GM23338 (cell line): ENCODE measurements at regions not wholly inside any gene's neighbourhood (a gene's known extent, or its start where the extent isn't known, plus 50 kb on each side); places are given as distances from the start of the nearest gene placed in this dataset.

Source experiments
- ATAC-seq: fragments of 200-7000 bp; cut with Tn5 transposase; 3 replicates; pipeline ENCODE4 v1.9.1; 2020
- DNase-seq: peaks from one replicate; pipeline ENCODE4 v3.0.0-alpha.2; 2015; ENCODE audit warnings: low spot score
- H2AFZ ChIP-seq: fragments of 200-600 bp; sonication (generic); 2 replicates; pipeline ENCODE4 v1.8.0; 2016; ENCODE audit warnings: antibody characterized with exemption, mild to moderate bottlenecking, moderate library complexity
- H3F3A ChIP-seq: fragments of 200-600 bp; sonication (generic); replicated peaks from 2 replicates; pipeline ENCODE4 v1.8.0; 2017; ENCODE audit warnings: antibody characterized with exemption, mixed run types, low read depth
- H3K27ac ChIP-seq: fragments of 200-600 bp; sonication (generic); 2 replicates; pipeline ENCODE4 v1.6.1; 2016; ENCODE audit warnings: low read depth
- H3K27me3 ChIP-seq: fragments of 200-600 bp; sonication (generic); 2 replicates; pipeline ENCODE4 v1.8.0; 2016; ENCODE audit warnings: mild to moderate bottlenecking, mixed run types, moderate library complexity; ENCODE audit not compliant: insufficient read depth
- H3K36me3 ChIP-seq: fragments of 200-600 bp; sonication (generic); 2 replicates; pipeline ENCODE4 v1.8.0; 2016; ENCODE audit warnings: mild to moderate bottlenecking; ENCODE audit not compliant: insufficient read depth
- H3K4me1 ChIP-seq: fragments of 200-600 bp; sonication (generic); 2 replicates; pipeline ENCODE4 v1.8.0; 2016; ENCODE audit warnings: mild to moderate bottlenecking, moderate library complexity; ENCODE audit not compliant: insufficient read depth
- H3K4me2 ChIP-seq: fragments of 200-600 bp; sonication (generic); 2 replicates; pipeline ENCODE4 v1.7.1; 2017; ENCODE audit warnings: mixed run types
- H3K4me3 ChIP-seq: fragments of 200-600 bp; sonication (generic); 2 replicates; pipeline ENCODE4 v1.6.1; 2016; ENCODE audit warnings: mixed run types
- H3K79me2 ChIP-seq: fragments of 200-600 bp; sonication (generic); replicated peaks from 2 replicates; pipeline ENCODE4 v1.8.0; 2017; ENCODE audit warnings: mild to moderate bottlenecking; ENCODE audit not compliant: insufficient read depth
- H3K9me2 ChIP-seq: fragments of 200-600 bp; sonication (generic); 2 replicates; pipeline ENCODE4 v1.8.0; 2017; ENCODE audit not compliant: insufficient read depth
- H4K20me1 ChIP-seq: fragments of 200-600 bp; sonication (generic); replicated peaks from 2 replicates; pipeline ENCODE4 v1.8.0; 2017; ENCODE audit warnings: mild to moderate bottlenecking; ENCODE audit not compliant: insufficient read depth
- H3K27ac Mint-ChIP-seq: 2 replicates; pipeline ENCODE4 v1.8.0; 2020; ENCODE audit warnings: inconsistent platforms, mild to moderate bottlenecking, moderate library complexity, mixed read lengths
- H3K27me3 Mint-ChIP-seq: 3 replicates; pipeline ENCODE4 v1.8.0; 2022; ENCODE audit warnings: low read depth, mild to moderate bottlenecking, moderate library complexity, mixed read lengths, inconsistent platforms; ENCODE audit not compliant: insufficient read depth, poor library complexity
- H3K36me3 Mint-ChIP-seq: 3 replicates; pipeline ENCODE4 v1.8.0; 2021; ENCODE audit warnings: low read depth, mild to moderate bottlenecking, inconsistent platforms, moderate library complexity, mixed read lengths
- H3K4me1 Mint-ChIP-seq: 3 replicates; pipeline ENCODE4 v1.8.0; 2020; ENCODE audit warnings: mild to moderate bottlenecking, inconsistent platforms, mixed read lengths
- H3K4me3 Mint-ChIP-seq: 3 replicates; pipeline ENCODE4 v1.8.0; 2021; ENCODE audit warnings: moderate library complexity, mild to moderate bottlenecking, inconsistent platforms, mixed read lengths
- H3K9me3 Mint-ChIP-seq: 3 replicates; pipeline ENCODE4 v1.8.0; 2020; ENCODE audit warnings: moderate library complexity, mild to moderate bottlenecking, inconsistent platforms, mixed read lengths
- CREB1 ChIP-seq: fragments of 250-450 bp; sonication (Bioruptor Pico); IDR thresholded peaks from 2 replicates; pipeline ENCODE4 v1.5.0; 2020; ENCODE audit warnings: low read depth, mild to moderate bottlenecking, moderate library complexity
- ETS1 ChIP-seq: IDR thresholded peaks from 2 replicates; pipeline ENCODE4 v1.6.1; 2016; ENCODE audit warnings: antibody characterized with exemption
- EZH2 ChIP-seq: fragments of 200-600 bp; sonication (generic); IDR thresholded peaks from one replicate; pipeline ENCODE4 v1.8.0; 2017; ENCODE audit warnings: antibody characterized with exemption, mild to moderate bottlenecking, low read depth; ENCODE audit not compliant: unreplicated experiment
- JUNB ChIP-seq: IDR thresholded peaks from one replicate; pipeline ENCODE4 v1.6.1; 2016; ENCODE audit warnings: antibody characterized with exemption; ENCODE audit not compliant: unreplicated experiment
- POLR2AphosphoS5 ChIP-seq: IDR thresholded peaks from 2 replicates; pipeline ENCODE4 v1.6.1; 2016; ENCODE audit warnings: antibody characterized with exemption, low read depth
- REST ChIP-seq: IDR thresholded peaks from one replicate; pipeline ENCODE4 v1.6.1; 2018; ENCODE audit warnings: antibody characterized with exemption; ENCODE audit not compliant: unreplicated experiment
- ZNF114 ChIP-seq: fragments of 250-450 bp; sonication (Bioruptor Pico); IDR thresholded peaks from 2 replicates; pipeline ENCODE4 v1.5.0; 2020; ENCODE audit warnings: mild to moderate bottlenecking, moderate library complexity
- ZNF331 ChIP-seq: fragments of 250-450 bp; sonication (Bioruptor Pico); IDR thresholded peaks from 2 replicates; pipeline ENCODE4 v1.5.0; 2020; ENCODE audit warnings: low read depth, mild to moderate bottlenecking, moderate library complexity
- ZNF462 ChIP-seq: fragments of 250-450 bp; sonication (Bioruptor Pico); IDR thresholded peaks from 2 replicates; pipeline ENCODE4 v1.5.0; 2020; ENCODE audit warnings: mild to moderate bottlenecking, moderate library complexity

GRCh38 chr4:72935462-72935861 lies 134.1 kb downstream of the COX18 start (continued):
- no peak for TF ChIP-seq REST
- no peak for TF ChIP-seq CREB1 (CRISPR knock-in tag)

- Histone ChIP-seq H3K4me2 (no peak overlapping the region), H3K27me3 (no peaks in the 10 kb centered on the region), H4K20me1 (no peaks in the 10 kb centered on the region), H3K9me2 (no peaks in the 10 kb centered on the region), H3K79me2 (no peaks in the 10 kb centered on the region), H3K4me1 (no peaks in the 10 kb centered on the region), H3K36me3 (no peaks in the 10 kb centered on the region), H3K27ac (no peak overlapping the region), H3K4me3 (no peak overlapping the region), H3F3A (no peaks in the 10 kb centered on the region), H2AFZ (no peak overlapping the region; the same call in 1 of the 2 replicates)
- no peak overlapping the region for H3K4me3 Mint-ChIP-seq
- DNase-seq, result no peak
- H3K4me1 Mint-ChIP-seq, result peaks cover 11% of the 10 kb centered on the region
- H3K27ac Mint-ChIP-seq, result no peak overlapping the region
- H3K9me3 Mint-ChIP-seq, result no peaks in the 10 kb centered on the region
- H3K36me3 Mint-ChIP-seq, result no peaks in the 10 kb centered on the region; the same call in 2 of the 3 replicates
- TF ChIP-seq ETS1, result no peak
- no peak for TF ChIP-seq ZNF114
- no peak for TF ChIP-seq POLR2AphosphoS5
- no peak for TF ChIP-seq JUNB
- no peak for TF ChIP-seq ZNF462 (CRISPR knock-in tag)
- no peak for TF ChIP-seq EZH2
- no peak for TF ChIP-seq ZNF331
- peaks cover 5% of the 10 kb centered on the region for H3K27me3 Mint-ChIP-seq
- ATAC-seq, result no peak
These were observed 136.5 kb downstream of the COX18 start for GRCh38 chr4:72933029-72933428.
